ENCODE measurements at regions not wholly inside any gene's neighbourhood (a gene's known extent, or its start where the extent isn't known, plus 50 kb on each side); places are given as distances from the start of the nearest gene placed in this dataset.

- 70% methylated on average over 2 of the region's 2 CpGs for WGBS
- no peak for TF ChIP-seq POLR2AphosphoS5 (IDR thresholded peaks at IDR 0.05)
- no peak for TF ChIP-seq EP300 (IDR thresholded peaks at IDR 0.05)
- H3K4me1 ChIP-seq, result no peaks in the 10 kb centered on the region
- no peak overlapping the region for H3K4me3 ChIP-seq
- DNase-seq (ENCODE audit: extremely low spot score), result no peak
- H3K9me3 ChIP-seq, result no peaks in the 10 kb centered on the region
- no peaks in the 10 kb centered on the region for H3K36me3 ChIP-seq
- no peaks in the 10 kb centered on the region for H3K27me3 ChIP-seq
- intact Hi-C loops (cut with DNase I), result no loop called here
- no peak overlapping the region for H3K27ac ChIP-seq (replicated peaks in 1 of 4)
These were observed 389.4 kb downstream of the TRIM36 start for GRCh38 chr5:114780290-114780689.

- H3K9me3 ChIP-seq, result no peaks in the 10 kb centered on the region
- no peak for DNase-seq (ENCODE audit: extremely low spot score)
- TF ChIP-seq EP300 (IDR thresholded peaks at IDR 0.05) (no peak), POLR2A (IDR thresholded peaks at IDR 0.05; ENCODE audit: low read depth) (no peak), POLR2AphosphoS5 (IDR thresholded peaks at IDR 0.05) (no peak), CTCF (IDR thresholded peaks at IDR 0.05) (no peak)
- no peaks in the 10 kb centered on the region for H3K36me3 ChIP-seq
- no peak overlapping the region for H3K4me3 ChIP-seq
- H3K27me3 ChIP-seq, result no peaks in the 10 kb centered on the region
- H3K4me1 ChIP-seq, result no peaks in the 10 kb centered on the region
- H3K27ac ChIP-seq (replicated peaks in 1 of 4), result no peak overlapping the region
- intact Hi-C loops (cut with DNase I), result no loop called here
- WGBS, result 74% methylated on average over 3 of the region's 3 CpGs
These were observed 382.5 kb downstream of the KCNN2 start for GRCh38 chr5:114744406-114744805.

- Histone ChIP-seq H3K4me1 (no peaks in the 10 kb centered on the region), H3K27ac (replicated peaks in 1 of 4) (no peak overlapping the region), H3K36me3 (no peaks in the 10 kb centered on the region), H3K9me3 (peaks cover 0 to 14% (median 3%) of the 10 kb centered on the region in 4 donors), H3K4me3 (no peak overlapping the region), H3K27me3 (no peaks in the 10 kb centered on the region)
- no peak for DNase-seq (ENCODE audit: extremely low spot score)
- intact Hi-C loops (cut with DNase I), result no loop called here
- WGBS, result 33% methylated on average over 1 of the region's 1 CpG
- TF ChIP-seq EP300 (IDR thresholded peaks at IDR 0.05), result no peak
- TF ChIP-seq POLR2AphosphoS5 (IDR thresholded peaks at IDR 0.05), result no peak
- TF ChIP-seq POLR2A (IDR thresholded peaks at IDR 0.05; ENCODE audit: low read depth), result no peak
- no peak for TF ChIP-seq CTCF (IDR thresholded peaks at IDR 0.05)
These were observed 372.4 kb downstream of the KCNN2 start for GRCh38 chr5:114734238-114734637.

- Histone ChIP-seq H3K36me3 (no peaks in the 10 kb centered on the region), H3K4me3 (no peak overlapping the region), H3K27me3 (no peaks in the 10 kb centered on the region), H3K4me1 (no peaks in the 10 kb centered on the region), H3K27ac (replicated peaks in 1 of 4) (no peak overlapping the region), H3K9me3 (peaks cover 0 to 4% (median 1%) of the 10 kb centered on the region in 4 donors)
- DNase-seq (ENCODE audit: extremely low spot score), result no peak
- intact Hi-C loops (cut with DNase I), result no loop called here
- no peak for TF ChIP-seq POLR2AphosphoS5 (IDR thresholded peaks at IDR 0.05)
- TF ChIP-seq CTCF (IDR thresholded peaks at IDR 0.05), result no peak
- WGBS, result 91% methylated on average over 1 of the region's 1 CpG
These were observed 368.1 kb downstream of the KCNN2 start for GRCh38 chr5:114729986-114730385.

GRCh38 chr5:114727358-114727757, 365.5 kb downstream of the KCNN2 start:
- WGBS, result 26% methylated on average over 3 of the region's 3 CpGs
- Histone ChIP-seq H3K27me3 (no peaks in the 10 kb centered on the region), H3K27ac (replicated peaks in 1 of 4) (no peak overlapping the region), H3K4me3 (no peak overlapping the region), H3K4me1 (no peaks in the 10 kb centered on the region), H3K36me3 (no peaks in the 10 kb centered on the region), H3K9me3 (no peaks in the 10 kb centered on the region)
- no peak for DNase-seq (ENCODE audit: extremely low spot score)
- TF ChIP-seq POLR2A (IDR thresholded peaks at IDR 0.05; ENCODE audit: low read depth) (no peak), CTCF (IDR thresholded peaks at IDR 0.05) (no peak), EP300 (IDR thresholded peaks at IDR 0.05) (no peak), POLR2AphosphoS5 (IDR thresholded peaks at IDR 0.05) (no peak)
- intact Hi-C loops (cut with DNase I), result no loop called here

All from esophagus muscularis mucosa (tissue), 4 donors.